Smooth muscle cell (in vitro differentiated cells): ENCODE measurements at regions not wholly inside any gene's neighbourhood (a gene's known extent, or its start where the extent isn't known, plus 50 kb on each side); places are given as distances from the start of the nearest gene placed in this dataset.

ENCODE experiments used
- DNase-seq: peaks from one replicate; lab custom pipeline; 2025; ENCODE audit not compliant: unreplicated experiment; lab: John Stamatoyannopoulos, UW
- H2AFZ ChIP-seq: fragments of 200-600 bp; sonication (generic); 2 replicates; pipeline ENCODE4 v1.6.0; 2016; ENCODE audit warnings: antibody characterized with exemption, low read depth, mild to moderate bottlenecking
- H3F3A ChIP-seq: fragments of 200-600 bp; sonication (generic); 2 replicates; pipeline ENCODE4 v1.6.0; 2017; ENCODE audit warnings: antibody characterized with exemption, low read depth
- H3K27ac ChIP-seq: fragments of 200-600 bp; sonication (generic); 2 replicates; pipeline ENCODE4 v1.5.1; 2016; ENCODE audit warnings: low read depth, mild to moderate bottlenecking
- H3K27me3 ChIP-seq: fragments of 200-600 bp; sonication (generic); 2 replicates; pipeline ENCODE4 v1.6.1; 2016; ENCODE audit warnings: low read depth, mild to moderate bottlenecking
- H3K36me3 ChIP-seq: fragments of 200-600 bp; sonication (generic); 2 replicates; pipeline ENCODE4 v1.5.1; 2016; ENCODE audit warnings: low read depth
- H3K4me1 ChIP-seq: fragments of 200-600 bp; sonication (generic); 2 replicates; pipeline ENCODE4 v1.5.1; 2016; ENCODE audit warnings: low read depth
- H3K4me2 ChIP-seq: fragments of 200-600 bp; sonication (generic); 2 replicates; pipeline ENCODE4 v1.6.0; 2016; ENCODE audit warnings: mild to moderate bottlenecking
- H3K4me3 ChIP-seq: fragments of 200-600 bp; sonication (generic); 2 replicates; pipeline ENCODE4 v1.5.1; 2016; ENCODE audit warnings: mild to moderate bottlenecking
- H3K79me2 ChIP-seq: fragments of 200-600 bp; sonication (generic); 2 replicates; pipeline ENCODE4 v1.6.0; 2016; ENCODE audit warnings: low read depth, mild to moderate bottlenecking
- H3K9ac ChIP-seq: fragments of 200-600 bp; sonication (generic); 2 replicates; pipeline ENCODE4 v1.6.0; 2016; ENCODE audit warnings: low read depth
- H3K9me3 ChIP-seq: fragments of 200-600 bp; sonication (generic); replicated peaks from 2 replicates; pipeline ENCODE4 v1.5.1; 2016; ENCODE audit warnings: low read depth
- H4K20me1 ChIP-seq: fragments of 200-600 bp; sonication (generic); 2 replicates; pipeline ENCODE4 v1.6.0; 2016; ENCODE audit warnings: low read depth
- CTCF ChIP-seq: fragments of 200-600 bp; sonication (generic); IDR thresholded peaks from 2 replicates; pipeline ENCODE4 v1.5.1; 2017; ENCODE audit warnings: borderline replicate concordance, mild to moderate bottlenecking, antibody characterized with exemption; ENCODE audit not compliant: insufficient read depth, poor library complexity, severe bottlenecking
- WGBS: methylation state at CpG from one replicate; pipeline ENCODE4 v1.1.7; 2016; ENCODE audit warnings: low lambda C conversion rate; 5-methylcytosine and 5-hydroxymethylcytosine counted together

GRCh38 chr3:182450942-182451787, 342.1 kb upstream of the ATP11B start:
- H3K9me3 ChIP-seq, result no peaks in the 10 kb centered on the region
- no peaks in the 10 kb centered on the region for H3K79me2 ChIP-seq
- DNase-seq, result no peak
- no peak overlapping the region for H3K4me2 ChIP-seq
- H4K20me1 ChIP-seq, result no peaks in the 10 kb centered on the region
- H3K27me3 ChIP-seq, result no peaks in the 10 kb centered on the region
- TF ChIP-seq CTCF, result no peak
- 83% methylated on average over 6 of the region's 6 CpGs for WGBS
- H2AFZ ChIP-seq, result no peak overlapping the region
- H3K9ac ChIP-seq, result no peak overlapping the region
- no peak overlapping the region for H3K4me3 ChIP-seq
- no peaks in the 10 kb centered on the region for H3F3A ChIP-seq
- no peak overlapping the region for H3K27ac ChIP-seq
- H3K4me1 ChIP-seq, result peaks cover 34% of the 10 kb centered on the region
- H3K36me3 ChIP-seq, result no peaks in the 10 kb centered on the region

DNA sequence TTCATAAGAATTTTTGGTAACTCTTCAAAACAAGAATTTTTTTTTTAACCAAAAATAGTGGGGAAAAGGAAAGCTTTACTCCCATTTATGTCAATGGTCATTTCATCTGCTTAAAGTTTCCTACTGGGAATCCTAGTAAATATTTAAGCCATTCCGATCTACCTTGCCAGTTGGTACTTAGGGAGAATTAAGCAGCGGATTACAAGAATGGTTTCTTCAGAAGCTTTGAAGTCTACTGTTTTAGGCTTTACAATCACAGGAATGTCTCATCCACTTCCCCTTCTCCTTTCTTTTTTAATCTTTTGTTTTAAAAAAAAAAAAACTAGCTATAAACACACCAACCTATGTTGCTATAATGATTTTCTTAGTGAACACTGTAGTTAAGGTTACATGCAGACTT, 341.4 kb upstream of the ATP11B start:
- no peaks in the 10 kb centered on the region for H3K36me3 ChIP-seq
- H3K27ac ChIP-seq, result no peak overlapping the region
- H4K20me1 ChIP-seq, result no peaks in the 10 kb centered on the region
- H3K4me2 ChIP-seq, result no peak overlapping the region
- no peak overlapping the region for H3K4me3 ChIP-seq
- 52% methylated on average over 2 of the region's 2 CpGs for WGBS
- H3K27me3 ChIP-seq, result no peaks in the 10 kb centered on the region
- no peak for DNase-seq
- peaks cover 34% of the 10 kb centered on the region for H3K4me1 ChIP-seq
- H3K9me3 ChIP-seq, result no peaks in the 10 kb centered on the region
- H3K79me2 ChIP-seq, result no peaks in the 10 kb centered on the region
- H3K9ac ChIP-seq, result no peak overlapping the region
- no peaks in the 10 kb centered on the region for H3F3A ChIP-seq
- no peak for TF ChIP-seq CTCF
- no peak overlapping the region for H2AFZ ChIP-seq

DNA sequence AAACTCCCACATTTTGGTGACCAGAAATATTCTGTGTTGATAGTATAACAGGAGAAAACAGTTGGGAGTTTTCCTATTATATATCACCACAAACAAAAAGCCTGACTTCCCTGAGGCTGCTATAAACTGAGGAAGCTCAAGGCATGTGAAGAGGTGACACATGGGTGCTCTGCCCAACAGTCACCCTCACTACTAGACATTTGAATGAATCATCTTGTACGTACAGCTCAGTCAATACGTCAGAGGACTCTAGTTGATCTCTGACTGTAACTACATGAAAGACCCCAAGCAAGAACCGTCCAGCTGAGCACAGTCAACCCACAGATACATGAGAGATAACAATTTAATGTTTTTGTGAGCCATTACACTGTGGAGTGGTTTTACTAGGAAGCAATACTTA, 338.3 kb upstream of the ATP11B start:
- TF ChIP-seq CTCF, result no peak
- Histone ChIP-seq H3F3A (no peaks in the 10 kb centered on the region), H3K27me3 (no peaks in the 10 kb centered on the region), H3K79me2 (no peaks in the 10 kb centered on the region), H3K9me3 (no peaks in the 10 kb centered on the region), H2AFZ (no peak overlapping the region), H4K20me1 (no peaks in the 10 kb centered on the region), H3K36me3 (no peaks in the 10 kb centered on the region), H3K9ac (no peak overlapping the region), H3K4me3 (no peak overlapping the region), H3K4me2 (no peak overlapping the region), H3K4me1 (peaks cover 30% of the 10 kb centered on the region), H3K27ac (no peak overlapping the region)
- DNase-seq, result no peak
- 87% methylated on average over 3 of the region's 3 CpGs for WGBS

DNA sequence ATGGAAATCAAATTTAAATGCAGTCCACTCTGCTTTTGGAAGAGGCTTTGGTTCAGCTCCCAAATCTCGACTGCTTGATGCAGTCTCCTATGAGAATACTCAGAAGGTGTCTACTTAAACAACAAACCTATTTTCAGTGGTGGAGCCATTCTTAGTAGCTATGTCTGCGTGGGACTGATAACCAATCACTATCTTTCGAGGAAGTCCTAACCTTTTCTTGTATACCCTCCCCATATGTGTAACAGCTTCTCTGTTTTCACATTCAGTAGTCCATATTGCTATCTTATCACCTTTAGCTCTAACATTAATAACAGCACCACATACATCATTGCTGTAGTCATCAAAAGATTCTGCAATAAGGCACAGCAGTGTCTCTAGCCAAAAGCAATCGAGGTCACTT, 333.0 kb upstream of the ATP11B start:
- 87% methylated on average over 4 of the region's 4 CpGs for WGBS
- no peaks in the 10 kb centered on the region for H3K9me3 ChIP-seq
- no peak overlapping the region for H2AFZ ChIP-seq
- H4K20me1 ChIP-seq, result no peaks in the 10 kb centered on the region
- H3K4me2 ChIP-seq, result no peak overlapping the region
- H3K9ac ChIP-seq, result no peak overlapping the region
- no peak for DNase-seq
- no peaks in the 10 kb centered on the region for H3K27me3 ChIP-seq
- H3F3A ChIP-seq, result no peaks in the 10 kb centered on the region
- H3K79me2 ChIP-seq, result no peaks in the 10 kb centered on the region
- peaks cover 3% of the 10 kb centered on the region for H3K4me1 ChIP-seq
- H3K4me3 ChIP-seq, result no peak overlapping the region
- no peaks in the 10 kb centered on the region for H3K36me3 ChIP-seq
- TF ChIP-seq CTCF, result no peak
- no peak overlapping the region for H3K27ac ChIP-seq
